Endothelial cell of umbilical vein (primary cell): ENCODE measurements at regions not wholly inside any gene's neighbourhood (a gene's known extent, or its start where the extent isn't known, plus 50 kb on each side); places are given as distances from the start of the nearest gene placed in this dataset.

ENCODE experiments used
- BruUV-seq: library from RNA; stranded (reverse); fragments of 400-500 nt; replicated peaks from 2 replicates; lab custom pipeline; 2021; lab: Mats Ljungman, UMichigan
- CTCF ChIA-PET: fragments of 300-600, 350-600 bp; sonication (Branson Sonifier 250); formaldehyde crosslinking; loops from one replicate; lab custom pipeline; 2021; ENCODE audit warnings: antibody characterized with exemption, inconsistent platforms; lab: Charles Lee
- POLR2A ChIA-PET: fragments of 300-600, 350-600 bp; sonication (Branson Sonifier 250); formaldehyde crosslinking; loops from one replicate; lab custom pipeline; 2021; ENCODE audit warnings: antibody characterized with exemption, inconsistent platforms; lab: Charles Lee
- DNase-seq: peaks from one replicate; pipeline ENCODE4 v3.0.0-alpha.2; 2011; ENCODE audit warnings: low read depth, low spot score
- FAIRE-seq: peaks from 2 replicates; lab custom pipeline; 2011; peaks lifted over from hg19 to GRCh38; lab: Jason Lieb, UNC
- H2AFZ ChIP-seq: 2 replicates; pipeline ENCODE4 v1.6.0; 2012; ENCODE audit warnings: low read depth, low read length, control low read depth, inconsistent platforms
- H3K27ac ChIP-seq: 2 replicates; pipeline ENCODE4 v1.5.1; 2011; ENCODE audit warnings: low read depth, mild to moderate bottlenecking, control low read depth, low read length, moderate library complexity; ENCODE audit not compliant: insufficient read depth
- H3K27me3 ChIP-seq, 2 experiments: 2 replicates each; pipeline versions ENCODE4 v1.6.0 to v1.6.1; 2011; ENCODE audit warnings: low read length in 2 of 2, mixed read lengths in 1 of 2; ENCODE audit not compliant: control insufficient read depth in 2 of 2, insufficient read depth in 2 of 2
- H3K36me3 ChIP-seq, 2 experiments: 2 replicates in 1 of 2; 3 replicates in 1 of 2; pipeline ENCODE4 v1.5.1; 2011; ENCODE audit warnings: low read length in 2 of 2, mild to moderate bottlenecking in 1 of 2, moderate library complexity in 1 of 2; ENCODE audit not compliant: control insufficient read depth in 2 of 2, insufficient read depth in 2 of 2; ENCODE audit errors: extremely low read depth in 1 of 2
- H3K4me1 ChIP-seq: 3 replicates; pipeline ENCODE4 v1.5.1; 2011; ENCODE audit warnings: mild to moderate bottlenecking, low read length; ENCODE audit not compliant: control insufficient read depth, insufficient read depth; ENCODE audit errors: extremely low read depth
- H3K4me2 ChIP-seq: 2 replicates; pipeline ENCODE4 v1.6.1; 2011; ENCODE audit warnings: low read length, control low read depth, mixed read lengths; ENCODE audit not compliant: insufficient read depth
- H3K4me3 ChIP-seq, 3 experiments: fragments of 200-600 bp in 1 of 3; sonication (generic), shearing (Covaris generic) in 1 of 3; replicated peaks in 1 of 3; 2 replicates each; pipeline ENCODE4 v1.5.1; 2011 to 2016; ENCODE audit warnings: control low read depth in 3 of 3, low read length in 3 of 3, mild to moderate bottlenecking in 2 of 3, inconsistent platforms in 1 of 3, low read depth in 1 of 3, moderate library complexity in 1 of 3; ENCODE audit not compliant: insufficient read depth in 1 of 3
- H3K79me2 ChIP-seq: 2 replicates; pipeline ENCODE4 v1.6.0; 2012; ENCODE audit warnings: low read length, inconsistent platforms; ENCODE audit not compliant: control insufficient read depth, insufficient read depth
- H3K9ac ChIP-seq: replicated peaks from 2 replicates; pipeline ENCODE3; 2011; ENCODE audit warnings: low read length, control low read depth; ENCODE audit not compliant: insufficient read depth; ENCODE audit errors: extremely low read depth
- H3K9me1 ChIP-seq: replicated peaks from 3 replicates; pipeline ENCODE4 v1.6.0; 2011; ENCODE audit warnings: mild to moderate bottlenecking, low read length; ENCODE audit not compliant: control insufficient read depth, insufficient read depth; ENCODE audit errors: extremely low read depth
- H3K9me3 ChIP-seq: replicated peaks from 2 replicates; pipeline ENCODE4 v1.5.1; 2012; ENCODE audit warnings: low read length, inconsistent platforms; ENCODE audit not compliant: control insufficient read depth, insufficient read depth
- H4K20me1 ChIP-seq: replicated peaks from 2 replicates; pipeline ENCODE3; 2011; ENCODE audit warnings: mild to moderate bottlenecking, low read length; ENCODE audit not compliant: control insufficient read depth, insufficient read depth; ENCODE audit errors: extremely low read depth
- EZH2 ChIP-seq: IDR thresholded peaks from 2 replicates; pipeline ENCODE4 v1.6.1; 2012; ENCODE audit warnings: borderline replicate concordance, low read depth, mild to moderate bottlenecking, moderate library complexity, low read length, inconsistent platforms; ENCODE audit not compliant: severe bottlenecking
- FOS ChIP-seq: IDR thresholded peaks from 2 replicates; pipeline ENCODE4 v1.6.1; 2011; ENCODE audit warnings: mild to moderate bottlenecking, low read length, moderate library complexity, borderline replicate concordance; ENCODE audit not compliant: insufficient read depth
- GATA2 ChIP-seq: IDR thresholded peaks from 2 replicates; pipeline ENCODE4 v1.7.0; 2011; ENCODE audit warnings: low read depth, mild to moderate bottlenecking, moderate library complexity, mixed read lengths, low read length; ENCODE audit not compliant: insufficient read length, insufficient read depth
- JUN ChIP-seq: IDR thresholded peaks from 2 replicates; pipeline ENCODE4 v1.6.1; 2011; ENCODE audit warnings: borderline replicate concordance, low read depth; ENCODE audit not compliant: insufficient read length, insufficient read depth
- MYC ChIP-seq: IDR thresholded peaks from one replicate; pipeline ENCODE4 v1.6.1; 2011; ENCODE audit warnings: mild to moderate bottlenecking, low read depth, low read length
- POLR2A ChIP-seq: IDR thresholded peaks from 2 replicates; pipeline ENCODE4 v1.6.1; 2012; ENCODE audit warnings: low read depth, mild to moderate bottlenecking, control low read depth, low read length
- POLR2AphosphoS5 ChIP-seq: IDR thresholded peaks from 2 replicates; pipeline ENCODE4 v1.6.1; 2012; ENCODE audit warnings: low read depth, mild to moderate bottlenecking, control low read depth, low read length, moderate library complexity; ENCODE audit not compliant: insufficient read depth
- dilution Hi-C: fragments of 300-500 bp; cut with MboI; formaldehyde crosslinking; loops from one replicate; pipeline ENCODE4 v1.15.0; 2019; ENCODE audit warnings: low sequenced_read_pairs; ENCODE audit not compliant: extremely low pct_ligation_motif_present
- intact Hi-C: fragments of 100-400 bp; cut with micrococcal nuclease; formaldehyde crosslinking; loops from one replicate; pipeline ENCODE4 v1.10.0; 2022
- TF ChIP-seq, protein P1 (sequence below): IDR thresholded peaks from 2 replicates; pipeline ENCODE4 v1.6.1; 2011; ENCODE audit not compliant: insufficient read depth, insufficient read length
- TF ChIP-seq, protein P2 (sequence below), 2 donors: IDR thresholded peaks; 1 replicate in 1 of 2; 2 replicates in 1 of 2; pipeline ENCODE4 v1.5.1; 2011; ENCODE audit warnings: low read length in 2 of 2, mild to moderate bottlenecking in 2 of 2, moderate library complexity in 2 of 2, control low read depth in 1 of 2, inconsistent platforms in 1 of 2, low read depth in 1 of 2; ENCODE audit not compliant: insufficient read depth in 1 of 2; ENCODE audit errors: extremely low read depth in 1 of 2

DNA sequence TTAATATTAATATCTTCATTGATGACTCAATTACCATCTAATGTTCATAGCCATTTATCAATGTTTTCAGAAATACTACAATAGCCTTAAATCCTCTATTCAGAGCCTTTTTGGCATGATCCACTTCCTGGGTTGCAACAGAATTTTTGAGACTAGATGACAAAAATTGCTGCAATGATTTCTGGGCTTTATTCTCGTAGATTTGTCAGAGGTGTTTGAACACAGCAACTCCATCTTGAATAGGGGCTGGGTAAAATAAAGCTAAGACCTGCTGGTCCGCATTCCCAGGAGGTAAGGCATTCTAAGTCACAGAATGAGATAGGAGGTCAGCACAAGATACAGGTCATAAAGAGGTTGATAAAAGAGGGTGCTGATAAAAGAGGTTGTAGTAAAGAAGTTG lies 165.8 kb upstream of the CNOT2 start:
- CTCF ChIA-PET: no interaction called here
- Histone ChIP-seq H3K27me3 (no peaks in the 10 kb centered on the region), H3K79me2 (no peaks in the 10 kb centered on the region), H3K9me1 (no peaks in the 10 kb centered on the region), H3K4me3 (no peak overlapping the region), H3K9me3 (no peaks in the 10 kb centered on the region), H3K4me2 (no peak overlapping the region), H3K36me3 (no peaks in the 10 kb centered on the region), H3K9ac (no peak overlapping the region), H4K20me1 (no peaks in the 10 kb centered on the region), H3K4me1 (no peaks in the 10 kb centered on the region), H2AFZ (no peak overlapping the region), H3K27ac (no peak overlapping the region)
- DNase-seq (no peak), FAIRE-seq (no peak)
- POLR2A ChIA-PET: no interaction called here
- dilution Hi-C loops (no loop called here), intact Hi-C loops (no loop called here)
- BruUV-seq: no TSS peak
- TF ChIP-seq FOS (no peak), POLR2AphosphoS5 (no peak), MYC (no peak), POLR2A (no peak), EZH2 (no peak), GATA2 (no peak), JUN (no peak)
- TF ChIP-seq, protein P1, sequence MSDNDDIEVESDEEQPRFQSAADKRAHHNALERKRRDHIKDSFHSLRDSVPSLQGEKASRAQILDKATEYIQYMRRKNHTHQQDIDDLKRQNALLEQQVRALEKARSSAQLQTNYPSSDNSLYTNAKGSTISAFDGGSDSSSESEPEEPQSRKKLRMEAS: no peak
- TF ChIP-seq, protein P2, sequence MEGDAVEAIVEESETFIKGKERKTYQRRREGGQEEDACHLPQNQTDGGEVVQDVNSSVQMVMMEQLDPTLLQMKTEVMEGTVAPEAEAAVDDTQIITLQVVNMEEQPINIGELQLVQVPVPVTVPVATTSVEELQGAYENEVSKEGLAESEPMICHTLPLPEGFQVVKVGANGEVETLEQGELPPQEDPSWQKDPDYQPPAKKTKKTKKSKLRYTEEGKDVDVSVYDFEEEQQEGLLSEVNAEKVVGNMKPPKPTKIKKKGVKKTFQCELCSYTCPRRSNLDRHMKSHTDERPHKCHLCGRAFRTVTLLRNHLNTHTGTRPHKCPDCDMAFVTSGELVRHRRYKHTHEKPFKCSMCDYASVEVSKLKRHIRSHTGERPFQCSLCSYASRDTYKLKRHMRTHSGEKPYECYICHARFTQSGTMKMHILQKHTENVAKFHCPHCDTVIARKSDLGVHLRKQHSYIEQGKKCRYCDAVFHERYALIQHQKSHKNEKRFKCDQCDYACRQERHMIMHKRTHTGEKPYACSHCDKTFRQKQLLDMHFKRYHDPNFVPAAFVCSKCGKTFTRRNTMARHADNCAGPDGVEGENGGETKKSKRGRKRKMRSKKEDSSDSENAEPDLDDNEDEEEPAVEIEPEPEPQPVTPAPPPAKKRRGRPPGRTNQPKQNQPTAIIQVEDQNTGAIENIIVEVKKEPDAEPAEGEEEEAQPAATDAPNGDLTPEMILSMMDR (IDR thresholded peaks at IDR 0.05; ENCODE audit: extremely low read depth in 1 of 2, insufficient read depth in 1 of 2, low read depth in 1 of 2, low read length in 2 of 2): no peak
